Esophagus (tissue), 2 donors: ENCODE measurements at regions not wholly inside any gene's neighbourhood (a gene's known extent, or its start where the extent isn't known, plus 50 kb on each side); places are given as distances from the start of the nearest gene placed in this dataset.

ENCODE experiments used
- H3K27ac ChIP-seq, 2 donors: one replicate each; pipeline ENCODE4 v1.5.1; 2013; ENCODE audit warnings: low read depth in 2 of 2, mild to moderate bottlenecking in 2 of 2, inconsistent platforms in 1 of 2, low read length in 1 of 2, moderate library complexity in 1 of 2
- H3K27me3 ChIP-seq, 2 donors: one replicate each; pipeline ENCODE4 v1.6.1; 2013; ENCODE audit warnings: low read length in 2 of 2, control low read depth in 1 of 2, mild to moderate bottlenecking in 1 of 2; ENCODE audit not compliant: insufficient read depth in 2 of 2, control insufficient read depth in 1 of 2
- H3K36me3 ChIP-seq, 2 donors: one replicate each; pipeline ENCODE4 v1.6.1; 2013; ENCODE audit warnings: low read length in 1 of 2; ENCODE audit not compliant: control insufficient read depth in 2 of 2, insufficient read depth in 2 of 2
- H3K4me1 ChIP-seq, 2 donors: one replicate each; pipeline ENCODE4 v1.6.1; 2013; ENCODE audit warnings: low read length in 1 of 2; ENCODE audit not compliant: control insufficient read depth in 2 of 2, insufficient read depth in 2 of 2
- H3K4me3 ChIP-seq, 2 donors: one replicate each; pipeline ENCODE4 v1.5.1; 2013; ENCODE audit warnings: low read length in 2 of 2, mild to moderate bottlenecking in 2 of 2, low read depth in 1 of 2, moderate library complexity in 1 of 2
- H3K9me3 ChIP-seq, 2 donors: one replicate each; pipeline ENCODE4 v1.6.1; 2013; ENCODE audit warnings: mild to moderate bottlenecking in 2 of 2, low read depth in 1 of 2, low read length in 1 of 2, moderate library complexity in 1 of 2; ENCODE audit not compliant: control insufficient read depth in 2 of 2, insufficient read depth in 1 of 2
- WGBS, 2 donors: extraction: QIAGEN DNeasy Blood & Tissue Kit; methylation state at CpG; one replicate each; pipeline ENCODE4 v1.1.7; 2013; 5-methylcytosine and 5-hydroxymethylcytosine counted together
- donor health status: healthy with polysubstance abuse.
- donor health status: Bipolar disorder and iron deficiency.

- Histone ChIP-seq H3K4me3 (no peak overlapping the region), H3K9me3 (peaks cover 0 to 2% of the 10 kb centered on the region in 2 donors), H3K4me1 (no peaks in the 10 kb centered on the region), H3K27me3 (no peaks in the 10 kb centered on the region), H3K36me3 (no peaks in the 10 kb centered on the region), H3K27ac (no peak overlapping the region)
- 92 to 93% methylated on average over 11 of the region's 11 CpGs for WGBS, 2 donors
Observed at GRCh38 chr2:71928734-71929481, 218.8 kb downstream of the CYP26B1 start.

- WGBS, 2 donors: 86 to 89% methylated on average over 10 of the region's 10 CpGs
- H3K9me3 ChIP-seq: peaks cover 0 to 2% of the 10 kb centered on the region in 2 donors
- no peaks in the 10 kb centered on the region for H3K4me1 ChIP-seq
- H3K27me3 ChIP-seq: no peaks in the 10 kb centered on the region
- no peaks in the 10 kb centered on the region for H3K36me3 ChIP-seq
- no peak overlapping the region for H3K27ac ChIP-seq
- H3K4me3 ChIP-seq: no peak overlapping the region
Observed at GRCh38 chr2:71927757-71928715, 219.6 kb downstream of the CYP26B1 start.

GRCh38 chr2:71926876-71927756 is 220.5 kb downstream of the CYP26B1 start:
- peaks cover 0 to 2% of the 10 kb centered on the region in 2 donors for H3K9me3 ChIP-seq
- no peak overlapping the region for H3K27ac ChIP-seq
- no peak overlapping the region for H3K4me3 ChIP-seq
- no peaks in the 10 kb centered on the region for H3K4me1 ChIP-seq
- 90 to 91% methylated on average over 16 of the region's 16 CpGs for WGBS, 2 donors
- H3K36me3 ChIP-seq: no peaks in the 10 kb centered on the region
- H3K27me3 ChIP-seq: no peaks in the 10 kb centered on the region

GRCh38 chr2:71926089-71926447 is 221.6 kb downstream of the CYP26B1 start:
- Histone ChIP-seq H3K4me1 (no peaks in the 10 kb centered on the region), H3K27me3 (no peaks in the 10 kb centered on the region), H3K27ac (no peak overlapping the region), H3K4me3 (no peak overlapping the region), H3K36me3 (no peaks in the 10 kb centered on the region), H3K9me3 (no peaks in the 10 kb centered on the region)
- WGBS, 2 donors: 89 to 93% methylated on average over 9 of the region's 9 CpGs

- Histone ChIP-seq H3K36me3 (no peaks in the 10 kb centered on the region), H3K4me1 (no peaks in the 10 kb centered on the region), H3K27ac (no peak overlapping the region), H3K9me3 (no peaks in the 10 kb centered on the region), H3K27me3 (no peaks in the 10 kb centered on the region), H3K4me3 (no peak overlapping the region)
- WGBS, 2 donors: 77% methylated on average over 14 of the region's 14 CpGs
Observed at GRCh38 chr2:71925268-71926088, 222.2 kb downstream of the CYP26B1 start.

GRCh38 chr2:71923887-71924533 is 223.7 kb downstream of the CYP26B1 start:
- no peaks in the 10 kb centered on the region for H3K36me3 ChIP-seq
- H3K4me3 ChIP-seq: no peak overlapping the region
- H3K9me3 ChIP-seq: no peaks in the 10 kb centered on the region
- WGBS, 2 donors: 19 to 31% methylated on average over 7 of the region's 7 CpGs
- H3K27me3 ChIP-seq: no peaks in the 10 kb centered on the region
- H3K4me1 ChIP-seq: no peaks in the 10 kb centered on the region
- no peak overlapping the region for H3K27ac ChIP-seq

- no peaks in the 10 kb centered on the region for H3K9me3 ChIP-seq
- no peaks in the 10 kb centered on the region for H3K27me3 ChIP-seq
- no peak overlapping the region for H3K27ac ChIP-seq
- no peak overlapping the region for H3K4me3 ChIP-seq
- no peaks in the 10 kb centered on the region for H3K36me3 ChIP-seq
- H3K4me1 ChIP-seq: no peaks in the 10 kb centered on the region
Observed at GRCh38 chr2:71923143-71923525, 224.5 kb downstream of the CYP26B1 start.

- Histone ChIP-seq H3K4me1 (no peaks in the 10 kb centered on the region), H3K27ac (no peak overlapping the region), H3K36me3 (no peaks in the 10 kb centered on the region), H3K9me3 (no peaks in the 10 kb centered on the region), H3K27me3 (no peaks in the 10 kb centered on the region), H3K4me3 (no peak overlapping the region)
- 80 to 82% methylated on average over 7 of the region's 7 CpGs for WGBS, 2 donors
Observed at GRCh38 chr2:71922499-71923142, 225.0 kb downstream of the CYP26B1 start.
